PC-9 (cell line): ENCODE measurements at regions not wholly inside any gene's neighbourhood (a gene's known extent, or its start where the extent isn't known, plus 50 kb on each side); places are given as distances from the start of the nearest gene placed in this dataset.

ENCODE experiments used
- EZH2 ChIP-seq: fragments of 200-600 bp; sonication (generic); IDR thresholded peaks from 2 replicates; pipeline ENCODE4 v1.8.0; 2017; ENCODE audit warnings: antibody characterized with exemption, low read depth
- TF ChIP-seq, protein P1 (sequence below): fragments of 200-600 bp; sonication (generic); conservative IDR thresholded peaks from 2 replicates; pipeline ENCODE4 v1.6.1; 2017; ENCODE audit warnings: mixed run types, antibody characterized with exemption, mild to moderate bottlenecking, moderate library complexity

DNA sequence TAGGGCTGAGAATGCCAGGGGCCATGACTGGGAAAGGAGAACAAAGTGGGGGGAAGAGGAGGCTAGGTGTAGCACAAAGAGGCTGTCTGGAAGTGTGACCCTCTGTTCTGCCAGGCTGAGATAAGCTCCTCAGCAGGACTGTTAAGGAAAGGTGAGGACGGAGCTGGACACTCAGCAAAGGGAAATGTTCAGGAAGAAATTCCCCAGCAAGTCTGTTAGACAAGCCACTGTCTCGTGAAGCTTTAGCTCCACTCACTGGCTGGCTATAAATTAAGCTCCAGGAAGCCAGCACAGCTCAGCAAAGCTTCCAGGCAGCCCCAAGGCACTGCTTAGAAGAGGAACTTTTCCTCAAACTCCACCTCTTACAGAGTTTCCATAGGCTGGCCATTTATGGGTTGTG lies 181.2 kb upstream of the API5 start:
- TF ChIP-seq, protein P1, sequence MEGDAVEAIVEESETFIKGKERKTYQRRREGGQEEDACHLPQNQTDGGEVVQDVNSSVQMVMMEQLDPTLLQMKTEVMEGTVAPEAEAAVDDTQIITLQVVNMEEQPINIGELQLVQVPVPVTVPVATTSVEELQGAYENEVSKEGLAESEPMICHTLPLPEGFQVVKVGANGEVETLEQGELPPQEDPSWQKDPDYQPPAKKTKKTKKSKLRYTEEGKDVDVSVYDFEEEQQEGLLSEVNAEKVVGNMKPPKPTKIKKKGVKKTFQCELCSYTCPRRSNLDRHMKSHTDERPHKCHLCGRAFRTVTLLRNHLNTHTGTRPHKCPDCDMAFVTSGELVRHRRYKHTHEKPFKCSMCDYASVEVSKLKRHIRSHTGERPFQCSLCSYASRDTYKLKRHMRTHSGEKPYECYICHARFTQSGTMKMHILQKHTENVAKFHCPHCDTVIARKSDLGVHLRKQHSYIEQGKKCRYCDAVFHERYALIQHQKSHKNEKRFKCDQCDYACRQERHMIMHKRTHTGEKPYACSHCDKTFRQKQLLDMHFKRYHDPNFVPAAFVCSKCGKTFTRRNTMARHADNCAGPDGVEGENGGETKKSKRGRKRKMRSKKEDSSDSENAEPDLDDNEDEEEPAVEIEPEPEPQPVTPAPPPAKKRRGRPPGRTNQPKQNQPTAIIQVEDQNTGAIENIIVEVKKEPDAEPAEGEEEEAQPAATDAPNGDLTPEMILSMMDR, result no peak
- TF ChIP-seq EZH2, result no peak
